Activated naive CD4-positive, alpha-beta T cell treated with anti-CD3 and anti-CD28 coated beads, Interleukin-2, amount 50 U/mL, for 24 hours (primary cell): ENCODE measurements at regions not wholly inside any gene's neighbourhood (a gene's known extent, or its start where the extent isn't known, plus 50 kb on each side); places are given as distances from the start of the nearest gene placed in this dataset.

Experiments used
- H3K27ac Mint-ChIP-seq: one replicate; pipeline ENCODE4 v1.8.0; 2021; ENCODE audit warnings: mild to moderate bottlenecking, mixed read lengths
- H3K27me3 Mint-ChIP-seq: one replicate; pipeline ENCODE4 v1.8.0; 2021; ENCODE audit warnings: mixed read lengths
- H3K36me3 Mint-ChIP-seq: one replicate; pipeline ENCODE4 v1.8.0; 2021; ENCODE audit warnings: mixed read lengths
- H3K4me1 Mint-ChIP-seq: one replicate; pipeline ENCODE4 v1.8.0; 2021; ENCODE audit warnings: mixed read lengths
- H3K4me3 Mint-ChIP-seq: one replicate; pipeline ENCODE4 v1.8.0; 2021; ENCODE audit warnings: mild to moderate bottlenecking, mixed read lengths
- H3K9me3 Mint-ChIP-seq: one replicate; pipeline ENCODE4 v1.8.0; 2021; ENCODE audit warnings: mixed read lengths

DNA sequence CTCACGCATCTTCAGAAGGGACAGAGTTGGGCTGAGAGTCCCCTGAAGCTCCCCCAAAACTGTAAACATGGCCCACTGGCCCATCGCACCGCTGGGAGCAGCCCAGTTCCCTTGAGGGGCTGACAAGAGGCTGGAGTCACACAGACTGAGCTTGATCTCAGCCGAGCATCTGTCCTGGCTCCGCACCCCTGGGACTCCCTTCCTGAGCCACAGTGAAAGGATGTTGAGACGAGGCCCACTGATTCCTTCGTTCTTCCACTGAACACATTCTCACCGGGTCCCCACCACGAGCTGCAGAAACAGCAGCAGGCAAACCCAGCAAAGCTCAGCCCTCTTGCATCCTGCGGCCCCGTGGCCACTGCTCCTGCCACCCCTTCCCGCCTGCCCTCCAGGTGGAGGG lies 145.9 kb upstream of the CIBAR2 start:
- H3K36me3 Mint-ChIP-seq, result no peaks in the 10 kb centered on the region
- peaks cover 4% of the 10 kb centered on the region for H3K4me1 Mint-ChIP-seq
- no peak overlapping the region for H3K4me3 Mint-ChIP-seq
- H3K9me3 Mint-ChIP-seq, result no peaks in the 10 kb centered on the region
- no peak overlapping the region for H3K27ac Mint-ChIP-seq
- H3K27me3 Mint-ChIP-seq, result peaks cover 7% of the 10 kb centered on the region

DNA sequence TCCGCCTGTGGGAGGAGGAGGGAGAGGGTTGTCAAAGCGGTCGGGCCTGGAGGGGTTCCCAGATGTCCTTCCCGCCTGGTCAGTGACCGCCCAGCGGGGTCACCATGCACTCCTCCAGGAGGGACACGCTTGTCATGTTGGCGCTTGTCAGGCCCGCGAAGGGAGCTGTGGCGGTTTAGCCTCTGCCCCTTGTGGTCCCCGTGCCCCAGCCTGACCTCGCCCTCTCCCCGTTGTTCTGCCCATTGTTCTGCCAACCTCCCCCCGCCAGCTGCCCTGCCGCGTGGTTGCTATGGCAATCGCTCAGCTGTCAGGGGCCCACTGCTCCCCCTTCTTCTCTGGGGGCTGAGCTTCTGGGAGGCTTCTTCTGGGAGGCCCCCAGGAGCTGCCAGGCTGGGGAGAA lies 146.4 kb upstream of the CIBAR2 start:
- no peaks in the 10 kb centered on the region for H3K9me3 Mint-ChIP-seq
- no peak overlapping the region for H3K27ac Mint-ChIP-seq
- peaks cover 4% of the 10 kb centered on the region for H3K4me1 Mint-ChIP-seq
- H3K4me3 Mint-ChIP-seq, result no peak overlapping the region
- H3K36me3 Mint-ChIP-seq, result no peaks in the 10 kb centered on the region
- peaks cover 7% of the 10 kb centered on the region for H3K27me3 Mint-ChIP-seq

GRCh38 chr16:85259115-85259831 lies 147.0 kb upstream of the CIBAR2 start:
- no peak overlapping the region for H3K27ac Mint-ChIP-seq
- H3K4me3 Mint-ChIP-seq, result no peak overlapping the region
- H3K36me3 Mint-ChIP-seq, result no peaks in the 10 kb centered on the region
- peaks cover 4% of the 10 kb centered on the region for H3K4me1 Mint-ChIP-seq
- H3K9me3 Mint-ChIP-seq, result no peaks in the 10 kb centered on the region
- peaks cover 7% of the 10 kb centered on the region for H3K27me3 Mint-ChIP-seq

DNA sequence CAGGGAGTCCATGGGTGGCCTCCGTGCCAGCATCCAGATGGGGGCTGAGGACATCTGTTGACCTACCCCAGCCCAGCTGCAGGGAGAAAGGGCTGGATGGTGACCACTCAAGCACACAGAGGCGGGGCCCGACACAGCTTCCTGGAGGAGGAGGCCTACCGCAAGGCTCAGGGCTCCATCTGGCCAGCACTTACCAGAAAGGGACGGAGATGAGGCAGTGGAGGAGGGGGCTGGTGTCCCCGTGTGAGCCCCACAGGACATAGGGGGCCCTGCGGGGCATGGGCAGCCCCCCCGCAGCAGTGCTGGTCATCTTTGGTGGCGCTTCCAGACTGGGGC lies 147.5 kb upstream of the CIBAR2 start:
- no peaks in the 10 kb centered on the region for H3K36me3 Mint-ChIP-seq
- H3K27me3 Mint-ChIP-seq, result peaks cover 7% of the 10 kb centered on the region
- H3K9me3 Mint-ChIP-seq, result no peaks in the 10 kb centered on the region
- peaks cover 4% of the 10 kb centered on the region for H3K4me1 Mint-ChIP-seq
- no peak overlapping the region for H3K27ac Mint-ChIP-seq
- H3K4me3 Mint-ChIP-seq, result no peak overlapping the region

- H3K9me3 Mint-ChIP-seq, result no peaks in the 10 kb centered on the region
- H3K4me3 Mint-ChIP-seq, result no peak overlapping the region
- peaks cover 4% of the 10 kb centered on the region for H3K4me1 Mint-ChIP-seq
- no peaks in the 10 kb centered on the region for H3K36me3 Mint-ChIP-seq
- no peak overlapping the region for H3K27ac Mint-ChIP-seq
- peaks cover 7% of the 10 kb centered on the region for H3K27me3 Mint-ChIP-seq
Observed at GRCh38 chr16:85261204-85261603, 148.9 kb upstream of the CIBAR2 start.

DNA sequence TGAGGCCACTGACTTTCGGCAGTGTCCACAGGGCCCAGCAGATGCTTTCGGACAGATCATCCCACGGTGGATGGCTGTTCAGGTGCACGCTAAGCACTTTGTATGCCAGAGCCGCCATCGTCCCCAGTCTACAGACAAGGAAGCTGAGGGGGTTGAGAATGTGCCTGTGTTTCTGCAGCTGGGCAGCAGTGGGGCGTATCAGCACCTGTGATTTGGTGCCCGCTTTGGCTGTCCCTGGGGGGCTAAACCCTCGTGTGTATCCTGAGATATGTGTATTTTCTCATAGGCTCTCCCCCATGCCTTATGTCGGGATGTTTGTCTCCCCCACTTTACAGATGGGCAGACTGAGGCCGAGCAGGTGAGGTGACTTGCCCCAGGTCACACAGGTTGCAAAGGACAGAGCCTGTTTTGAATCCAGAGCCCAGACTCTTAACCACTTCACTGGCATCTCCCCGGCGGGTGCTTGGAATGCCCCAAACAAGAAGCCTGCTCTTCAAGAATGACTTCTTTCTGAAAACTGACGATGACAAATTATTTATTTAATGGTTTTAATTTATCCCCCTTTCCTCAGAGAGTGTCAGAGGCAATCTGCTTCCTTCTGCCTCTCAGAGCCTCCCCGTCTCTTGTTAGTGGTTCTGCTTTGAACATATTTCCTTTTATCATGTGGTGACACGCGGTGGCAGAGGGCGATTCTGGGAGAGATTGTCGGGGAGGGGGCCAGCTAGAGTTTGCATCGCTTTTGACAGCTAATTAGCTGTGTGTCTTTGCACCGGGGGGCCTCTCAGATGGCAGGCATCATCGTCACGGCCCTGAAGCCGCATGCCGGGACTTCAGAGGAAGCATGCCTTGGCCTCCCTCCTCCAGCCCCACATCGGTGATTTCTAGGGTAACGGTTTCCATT lies 149.6 kb upstream of the CIBAR2 start:
- H3K36me3 Mint-ChIP-seq, result no peaks in the 10 kb centered on the region
- peaks cover 4% of the 10 kb centered on the region for H3K4me1 Mint-ChIP-seq
- peaks cover 5% of the 10 kb centered on the region for H3K27me3 Mint-ChIP-seq
- H3K4me3 Mint-ChIP-seq, result no peak overlapping the region
- H3K27ac Mint-ChIP-seq, result no peak overlapping the region
- no peaks in the 10 kb centered on the region for H3K9me3 Mint-ChIP-seq

DNA sequence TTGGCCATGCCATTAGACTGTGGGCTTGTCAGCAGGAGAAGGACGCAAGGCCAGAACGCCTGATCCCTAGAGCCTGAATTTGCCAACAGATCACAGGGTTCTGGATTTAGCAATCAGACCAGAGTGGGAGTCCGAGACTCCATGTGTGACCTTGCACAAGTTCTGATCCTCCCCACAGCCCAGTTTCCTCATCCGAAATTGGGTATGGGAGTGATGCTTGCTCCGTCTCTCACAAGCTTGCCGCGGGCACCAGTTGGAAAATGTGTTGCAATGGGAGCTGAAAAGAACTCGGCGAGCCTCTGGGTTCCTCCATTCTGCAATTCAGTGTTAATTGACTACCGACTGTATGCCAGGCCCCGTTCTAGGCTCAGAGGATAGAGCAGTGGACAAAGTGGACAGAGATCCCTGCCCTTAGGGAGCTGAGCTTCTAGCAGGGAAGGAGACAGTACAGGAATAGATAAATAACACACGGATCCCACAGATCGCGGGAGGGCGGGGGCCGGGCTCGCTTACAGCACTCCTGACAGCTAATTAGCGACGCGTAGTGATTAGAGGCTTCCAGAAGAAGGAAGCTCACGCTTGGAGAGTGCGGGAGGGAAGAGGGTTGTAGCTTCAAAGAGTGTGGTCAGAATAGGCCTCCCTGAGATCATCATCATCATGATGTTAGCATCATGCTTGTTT lies 150.4 kb upstream of the CIBAR2 start:
- no peaks in the 10 kb centered on the region for H3K36me3 Mint-ChIP-seq
- H3K27ac Mint-ChIP-seq, result no peak overlapping the region
- no peaks in the 10 kb centered on the region for H3K9me3 Mint-ChIP-seq
- H3K27me3 Mint-ChIP-seq, result peaks cover 3% of the 10 kb centered on the region
- H3K4me3 Mint-ChIP-seq, result no peak overlapping the region
- peaks cover 4% of the 10 kb centered on the region for H3K4me1 Mint-ChIP-seq

DNA sequence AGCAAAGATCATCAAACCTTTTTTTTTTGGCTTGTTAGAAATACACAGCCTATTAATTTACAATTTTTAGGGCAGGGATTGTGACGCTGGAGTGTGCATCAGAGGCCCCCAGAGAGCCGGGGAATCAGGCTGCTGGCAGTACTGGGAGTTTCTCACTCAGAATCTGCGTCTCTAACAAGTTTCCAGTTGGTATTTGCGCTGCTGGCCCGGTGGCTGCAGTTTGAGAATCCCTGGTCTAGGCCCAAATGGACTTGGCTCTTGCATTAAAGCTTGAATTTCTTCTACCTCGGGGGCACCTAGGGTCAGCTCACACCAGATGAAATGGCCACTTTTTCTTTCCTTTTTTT lies 150.9 kb upstream of the CIBAR2 start:
- no peak overlapping the region for H3K4me3 Mint-ChIP-seq
- peaks cover 4% of the 10 kb centered on the region for H3K4me1 Mint-ChIP-seq
- H3K27me3 Mint-ChIP-seq, result peaks cover 3% of the 10 kb centered on the region
- H3K36me3 Mint-ChIP-seq, result no peaks in the 10 kb centered on the region
- no peak overlapping the region for H3K27ac Mint-ChIP-seq
- H3K9me3 Mint-ChIP-seq, result no peaks in the 10 kb centered on the region

DNA sequence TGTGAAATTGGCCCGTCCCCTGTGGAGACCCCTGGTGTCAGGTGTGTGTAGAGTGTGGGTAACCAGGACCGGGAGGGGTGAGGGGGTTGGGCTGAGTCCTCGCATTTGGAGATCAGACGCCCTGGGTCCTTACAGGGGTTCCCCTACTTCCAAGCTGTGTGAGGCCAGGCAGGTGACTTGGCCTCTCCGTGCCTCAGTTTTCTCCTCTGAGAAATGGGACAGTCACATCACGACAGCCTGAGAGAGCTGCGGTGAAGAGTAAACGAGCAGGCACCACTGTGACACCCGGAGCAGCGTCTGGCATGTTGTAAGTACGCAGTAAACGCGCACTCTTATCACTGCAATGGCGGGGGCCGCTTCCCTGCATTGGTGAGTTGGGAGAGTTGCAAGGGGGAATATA lies 152.5 kb upstream of the CIBAR2 start:
- H3K9me3 Mint-ChIP-seq, result no peaks in the 10 kb centered on the region
- no peak overlapping the region for H3K4me3 Mint-ChIP-seq
- H3K36me3 Mint-ChIP-seq, result no peaks in the 10 kb centered on the region
- H3K27me3 Mint-ChIP-seq, result peaks cover 2% of the 10 kb centered on the region
- peaks cover 4% of the 10 kb centered on the region for H3K4me1 Mint-ChIP-seq
- no peak overlapping the region for H3K27ac Mint-ChIP-seq

- Mint-ChIP-seq H3K4me3 (no peak overlapping the region), H3K9me3 (no peaks in the 10 kb centered on the region), H3K36me3 (no peaks in the 10 kb centered on the region), H3K27me3 (peaks cover 2% of the 10 kb centered on the region), H3K27ac (no peak overlapping the region), H3K4me1 (peaks cover 4% of the 10 kb centered on the region)
Observed at GRCh38 chr16:85265161-85265784, 153.0 kb upstream of the CIBAR2 start.

DNA sequence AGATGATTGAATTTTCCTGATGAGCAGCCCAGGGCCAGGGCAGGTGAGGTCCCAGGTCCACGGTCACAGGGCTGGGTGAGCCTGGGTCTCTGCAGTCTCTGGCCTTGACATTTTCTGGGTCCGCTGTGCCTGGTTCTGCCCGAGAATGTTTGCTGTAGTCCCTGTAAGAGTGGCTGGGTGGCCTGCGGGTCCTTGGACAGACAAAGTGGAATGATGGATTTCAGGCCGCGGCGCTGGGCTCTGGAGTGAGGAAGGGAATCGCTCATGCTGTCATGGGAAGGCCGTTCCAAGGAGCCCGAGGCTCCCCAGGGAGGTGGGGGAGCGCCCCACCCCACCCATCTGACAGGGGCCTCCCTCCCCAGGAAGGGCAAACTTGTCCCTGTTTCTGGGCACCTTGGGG lies 153.5 kb upstream of the CIBAR2 start:
- Mint-ChIP-seq H3K9me3 (no peaks in the 10 kb centered on the region), H3K4me3 (no peak overlapping the region), H3K36me3 (no peaks in the 10 kb centered on the region), H3K27me3 (peaks cover 2% of the 10 kb centered on the region), H3K27ac (no peak overlapping the region), H3K4me1 (peaks cover 4% of the 10 kb centered on the region)

DNA sequence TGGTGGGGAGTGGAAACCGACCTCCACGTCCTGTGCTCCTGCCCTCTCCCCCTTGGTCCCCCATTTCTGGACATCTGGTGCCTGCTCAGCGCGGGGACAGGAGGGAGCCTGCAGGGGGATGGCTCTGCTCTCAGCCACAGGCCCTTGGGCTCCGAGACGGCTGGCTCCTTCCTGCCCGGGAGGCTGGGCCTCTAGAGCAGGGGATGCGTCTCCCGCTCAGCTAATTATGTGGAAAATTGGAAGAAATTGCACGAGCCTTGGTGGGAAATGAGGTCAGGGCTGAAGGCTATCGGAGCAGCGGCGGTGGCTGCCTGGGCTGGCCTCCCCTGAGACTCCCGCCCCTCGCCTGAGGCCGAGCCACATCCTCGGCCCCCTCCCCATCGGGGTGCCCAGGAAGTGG lies 154.6 kb upstream of the CIBAR2 start:
- Mint-ChIP-seq H3K27me3 (no peaks in the 10 kb centered on the region), H3K36me3 (no peaks in the 10 kb centered on the region), H3K27ac (no peak overlapping the region), H3K9me3 (no peaks in the 10 kb centered on the region), H3K4me1 (peaks cover 4% of the 10 kb centered on the region), H3K4me3 (no peak overlapping the region)

- Mint-ChIP-seq H3K4me1 (no peaks in the 10 kb centered on the region), H3K9me3 (no peaks in the 10 kb centered on the region), H3K27me3 (no peaks in the 10 kb centered on the region), H3K4me3 (no peak overlapping the region), H3K27ac (no peak overlapping the region), H3K36me3 (no peaks in the 10 kb centered on the region)
Observed at GRCh38 chr16:85267414-85267945, 155.2 kb upstream of the CIBAR2 start.

DNA sequence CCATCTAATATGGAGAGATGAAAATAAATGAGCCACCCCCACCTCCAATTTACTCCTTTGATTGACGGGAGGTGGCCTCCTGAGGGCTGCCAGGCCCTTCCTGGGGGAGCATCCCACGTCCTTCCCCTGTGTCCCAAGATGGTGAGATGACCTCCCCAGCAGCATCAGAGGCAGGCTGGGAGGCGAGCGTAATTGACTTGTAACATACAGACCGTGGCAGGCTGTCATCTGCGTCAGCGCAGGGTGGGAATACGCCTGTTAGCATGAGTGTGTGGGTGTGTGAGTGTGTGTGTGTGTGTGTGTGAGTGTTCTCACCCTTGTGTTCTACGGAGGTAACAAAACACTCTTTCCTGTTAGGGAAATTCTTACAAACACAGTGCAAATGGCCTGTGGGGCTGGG lies 156.9 kb upstream of the CIBAR2 start:
- H3K4me3 Mint-ChIP-seq, result no peak overlapping the region
- no peaks in the 10 kb centered on the region for H3K27me3 Mint-ChIP-seq
- H3K4me1 Mint-ChIP-seq, result no peaks in the 10 kb centered on the region
- H3K9me3 Mint-ChIP-seq, result no peaks in the 10 kb centered on the region
- no peak overlapping the region for H3K27ac Mint-ChIP-seq
- no peaks in the 10 kb centered on the region for H3K36me3 Mint-ChIP-seq

- H3K36me3 Mint-ChIP-seq, result no peaks in the 10 kb centered on the region
- no peak overlapping the region for H3K4me3 Mint-ChIP-seq
- H3K27me3 Mint-ChIP-seq, result no peaks in the 10 kb centered on the region
- H3K9me3 Mint-ChIP-seq, result no peaks in the 10 kb centered on the region
- no peak overlapping the region for H3K27ac Mint-ChIP-seq
- no peaks in the 10 kb centered on the region for H3K4me1 Mint-ChIP-seq
Observed at GRCh38 chr16:85270374-85270773, 158.1 kb upstream of the CIBAR2 start.
